ENCODE measurements at regions not wholly inside any gene's neighbourhood (a gene's known extent, or its start where the extent isn't known, plus 50 kb on each side); places are given as distances from the start of the nearest gene placed in this dataset.

GRCh38 chr1:83573776-83574175 lies 425.2 kb downstream of the TTLL7 start:
- no peak for DNase-seq (ENCODE audit: extremely low read depth, low read depth)
- TF ChIP-seq CTCF (IDR thresholded peaks at IDR 0.05; ENCODE audit: low read depth, low read length) = no peak

DNA sequence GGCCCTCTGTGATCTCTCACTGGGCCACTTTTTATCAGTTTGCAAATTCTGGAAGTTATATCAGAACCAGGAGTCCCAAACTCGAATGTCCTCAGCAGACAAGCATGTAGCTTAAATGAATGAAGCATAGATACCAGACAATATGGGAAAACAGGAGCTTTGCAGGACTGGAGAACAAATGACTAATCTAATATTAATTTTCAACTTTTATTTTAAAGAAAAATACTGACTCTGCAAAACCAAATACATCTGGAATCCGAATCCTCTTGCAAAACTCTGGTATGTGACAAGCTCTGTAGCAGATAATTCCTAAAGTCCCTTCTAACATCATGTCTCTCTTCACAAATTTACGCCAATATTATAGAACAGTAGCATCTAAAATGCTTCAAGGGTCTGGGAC lies 427.4 kb downstream of the TTLL7 start:
- TF ChIP-seq CTCF (IDR thresholded peaks at IDR 0.05; ENCODE audit: low read depth, low read length) = no peak
- DNase-seq (ENCODE audit: extremely low read depth, low read depth) = no peak

- no peak for DNase-seq (ENCODE audit: extremely low read depth, low read depth)
- TF ChIP-seq CTCF (IDR thresholded peaks at IDR 0.05; ENCODE audit: low read depth, low read length) = no peak
Measured at GRCh38 chr1:83561346-83561745, 437.6 kb downstream of the TTLL7 start.

- TF ChIP-seq CTCF (IDR thresholded peaks at IDR 0.05; ENCODE audit: low read depth, low read length) = no peak
- DNase-seq (ENCODE audit: extremely low read depth, low read depth) = no peak
Measured at GRCh38 chr1:83559129-83559840, 439.6 kb downstream of the TTLL7 start.

- DNase-seq (ENCODE audit: extremely low read depth, low read depth) = no peak
- no peak for TF ChIP-seq CTCF (IDR thresholded peaks at IDR 0.05; ENCODE audit: low read depth, low read length)
Measured at GRCh38 chr1:83555871-83556270, 443.1 kb downstream of the TTLL7 start.

- DNase-seq (ENCODE audit: extremely low read depth, low read depth) = no peak
- no peak; the same call in 1 of the 2 replicates for TF ChIP-seq CTCF (IDR thresholded peaks at IDR 0.05; ENCODE audit: low read depth, low read length)
Measured at GRCh38 chr1:83554174-83554573, 444.8 kb downstream of the TTLL7 start.

GRCh38 chr1:83552820-83553219 lies 446.1 kb downstream of the TTLL7 start:
- no peak for TF ChIP-seq CTCF (IDR thresholded peaks at IDR 0.05; ENCODE audit: low read depth, low read length)
- no peak for DNase-seq (ENCODE audit: extremely low read depth, low read depth)

Measured in AG09319 (cell line).